ENCODE measurements at regions not wholly inside any gene's neighbourhood (a gene's known extent, or its start where the extent isn't known, plus 50 kb on each side); places are given as distances from the start of the nearest gene placed in this dataset.

DNA sequence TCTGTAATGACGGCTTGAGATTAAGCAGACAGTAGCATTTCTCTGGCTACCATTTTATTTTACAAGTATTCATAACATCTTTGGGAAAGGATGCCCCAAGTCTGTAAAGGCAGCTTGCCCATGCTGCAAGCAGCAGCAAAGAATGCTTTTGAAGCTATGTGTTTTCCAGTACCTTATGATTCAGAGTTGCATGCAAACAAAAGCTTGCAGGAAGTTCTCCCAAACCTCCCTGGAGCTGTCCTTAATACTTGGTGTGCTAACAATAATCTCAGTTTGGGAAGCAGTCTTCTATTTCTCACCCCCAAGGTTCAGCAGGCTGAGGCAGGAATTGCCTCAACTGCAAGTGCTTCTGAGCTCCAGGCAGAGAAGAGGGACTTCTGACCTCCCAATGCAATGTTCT is 60.8 kb downstream of the CCNA1 start:
- DNase-seq = no peak

DNA sequence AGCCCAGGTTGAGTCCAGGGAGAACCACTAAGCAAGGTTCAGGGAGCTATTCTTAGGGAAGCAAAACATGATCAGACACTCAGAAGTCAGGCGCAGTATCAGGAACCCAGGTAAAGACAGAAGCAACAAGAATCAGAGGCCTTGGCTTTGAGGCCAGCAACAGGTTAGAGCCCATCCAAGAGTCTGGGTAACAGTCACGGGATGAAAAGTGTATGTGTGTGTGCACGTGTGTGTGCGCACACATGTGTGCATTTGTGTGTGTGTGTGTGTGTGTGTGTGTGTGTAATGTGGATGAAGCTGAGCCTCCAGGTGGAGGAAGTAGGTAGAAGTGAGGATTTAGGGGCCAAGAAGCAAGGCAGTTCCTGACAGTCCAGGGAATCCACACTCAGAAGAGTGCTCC is 63.1 kb downstream of the CCNA1 start:
- no peak for DNase-seq

DNA sequence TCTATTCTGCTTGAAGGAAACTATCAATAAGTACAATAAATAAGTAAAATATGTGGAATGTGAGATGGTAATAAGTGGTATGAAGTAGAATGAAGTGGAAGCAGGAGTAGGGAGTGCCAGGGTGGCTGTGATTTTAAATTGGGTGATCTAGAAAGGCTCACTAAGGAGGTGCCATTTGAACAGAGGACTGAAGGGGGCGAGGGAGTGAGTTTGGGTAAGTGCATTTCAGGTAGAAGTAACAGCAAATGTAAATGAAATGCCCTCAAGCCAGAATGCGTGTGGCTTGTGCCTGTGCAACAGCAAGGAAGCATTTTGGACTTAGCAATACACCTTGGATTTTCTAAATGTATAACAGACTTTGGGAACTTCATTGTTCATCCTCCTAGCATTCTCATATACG is 77.1 kb downstream of the CCNA1 start:
- no peak for DNase-seq

DNA sequence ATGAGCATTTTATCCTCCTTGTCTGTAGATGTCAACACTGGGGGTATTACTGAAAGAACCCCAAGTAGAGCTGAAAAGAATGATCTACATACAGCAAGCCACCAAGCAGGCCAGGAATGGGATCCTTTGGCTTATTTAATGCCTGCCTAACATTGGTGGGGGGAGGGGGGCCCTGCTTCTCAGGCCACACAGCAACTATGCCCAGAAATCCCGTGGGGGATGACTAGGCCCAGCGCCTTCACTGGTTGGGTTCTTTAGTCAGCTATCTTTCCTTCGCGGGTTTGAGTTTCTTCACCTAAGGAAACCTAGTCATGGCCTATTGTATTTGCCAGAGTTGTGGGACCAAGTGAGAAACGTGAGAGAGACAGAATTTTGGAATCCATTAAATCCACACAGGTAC is 80.5 kb downstream of the CCNA1 start:
- DNase-seq = no peak

DNA sequence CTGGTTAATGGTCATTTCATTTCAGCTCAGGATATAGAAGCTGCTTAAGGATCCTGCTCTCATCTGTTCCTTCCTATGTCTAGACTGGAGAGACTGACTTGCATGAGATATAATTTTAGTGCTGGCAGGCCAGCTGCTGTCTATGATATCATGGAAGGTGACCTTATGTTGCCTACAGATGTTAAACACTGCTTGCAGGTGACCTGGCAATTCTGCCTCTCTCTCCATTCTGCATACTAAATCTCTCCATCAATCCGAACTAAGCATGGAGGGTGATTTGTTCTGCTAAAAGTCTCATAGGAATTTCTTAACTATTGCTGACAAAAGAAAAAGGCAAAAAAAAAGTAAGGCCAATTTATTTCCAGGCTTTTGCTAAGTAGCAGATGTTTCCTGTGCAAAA is 81.0 kb downstream of the CCNA1 start:
- DNase-seq = no peak

DNA sequence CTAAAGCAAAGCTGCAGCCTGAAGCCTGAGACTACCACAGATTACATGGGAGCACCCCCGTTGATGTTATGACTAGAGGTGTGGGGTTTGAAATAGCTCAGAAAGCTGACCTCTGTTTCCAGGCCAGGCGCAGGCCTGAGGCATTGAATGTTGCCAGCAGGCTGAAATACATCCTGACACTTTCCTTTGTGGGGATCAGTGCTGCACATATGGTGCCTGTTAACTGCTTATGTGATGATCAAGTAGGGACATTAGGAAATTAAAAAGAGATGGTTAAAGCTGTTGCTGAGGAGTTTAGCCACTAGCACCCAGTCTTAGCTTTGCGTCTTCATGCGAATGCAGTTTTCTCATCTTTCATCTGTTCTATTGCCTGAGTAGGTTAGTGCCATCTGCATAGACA is 83.2 kb downstream of the CCNA1 start:
- no peak for DNase-seq

DNA sequence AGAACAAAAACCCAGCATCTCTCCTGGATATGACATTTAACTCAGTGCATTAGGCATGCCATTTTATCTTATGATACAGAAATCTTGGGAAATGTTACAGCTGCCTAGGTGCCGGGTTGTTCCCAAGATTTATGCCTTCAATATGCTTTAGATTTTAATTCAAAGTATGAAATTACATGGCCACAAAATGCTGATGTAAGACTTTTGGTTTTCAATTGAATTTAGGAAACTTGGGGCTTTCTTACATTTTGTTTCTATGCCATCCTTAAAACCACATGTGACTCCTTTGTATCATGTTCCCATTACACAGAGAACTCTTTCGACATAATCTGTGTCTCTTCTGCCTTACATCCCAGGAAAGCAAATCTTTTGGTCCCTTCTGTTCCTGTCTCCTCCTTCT is 83.9 kb downstream of the CCNA1 start:
- DNase-seq = no peak

DNA sequence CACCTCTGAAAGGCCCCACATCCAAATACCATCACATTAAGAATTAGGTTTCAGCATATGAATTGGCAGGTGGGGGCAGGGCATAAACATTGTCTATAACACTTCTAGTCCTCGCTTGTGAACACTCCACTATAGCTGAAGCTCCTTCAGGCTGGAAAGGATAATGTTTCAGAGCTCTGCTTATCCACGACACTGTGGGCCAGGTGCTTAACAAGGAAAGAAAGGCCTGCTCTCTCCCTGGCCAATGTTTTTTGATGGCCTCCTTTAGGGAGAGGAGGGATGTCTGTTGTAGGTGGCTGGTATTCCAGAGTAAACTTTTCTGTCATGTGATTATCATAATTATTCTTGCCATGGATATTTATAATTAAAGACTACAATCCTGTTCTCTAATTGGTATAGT is 86.4 kb downstream of the CCNA1 start:
- DNase-seq = no peak

DNA sequence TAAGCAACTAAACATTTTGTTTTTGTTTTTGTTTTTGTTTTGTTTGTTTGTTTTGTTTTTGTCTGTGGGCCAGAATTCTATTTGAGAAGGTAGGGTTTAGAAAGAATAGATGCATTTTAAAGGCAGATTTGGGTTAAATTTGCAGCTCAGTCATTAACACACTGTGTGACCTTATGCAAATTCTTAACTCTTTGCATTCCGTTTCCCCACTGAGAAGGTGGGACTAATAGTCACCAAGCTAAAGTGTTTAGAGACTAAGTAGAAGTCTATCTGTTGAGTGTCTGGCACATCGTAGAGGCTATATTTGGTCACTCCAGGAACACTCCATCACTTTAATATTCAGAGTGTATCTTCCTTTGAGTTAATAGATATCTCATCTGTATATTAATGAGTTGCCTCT is 87.1 kb downstream of the CCNA1 start:
- DNase-seq = no peak

DNA sequence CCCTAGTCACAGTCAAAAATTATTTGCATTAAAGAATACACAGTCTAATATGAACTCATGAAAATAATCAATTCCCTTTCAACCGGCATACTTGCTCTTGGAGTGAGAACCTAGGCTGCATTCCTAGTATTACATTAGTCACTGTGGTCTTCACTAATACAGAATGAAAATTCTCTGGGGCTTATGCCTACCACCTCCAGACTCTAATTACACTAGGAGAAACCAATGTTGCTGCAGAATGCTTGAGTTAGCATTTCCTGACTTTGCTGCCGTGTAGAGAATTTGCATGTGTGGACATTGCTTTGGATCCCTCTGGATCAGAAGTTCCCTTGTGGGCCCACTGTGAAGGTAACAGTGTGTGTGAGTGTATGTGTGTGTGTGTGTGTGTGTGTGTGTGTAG is 87.8 kb downstream of the CCNA1 start:
- DNase-seq = no peak

DNA sequence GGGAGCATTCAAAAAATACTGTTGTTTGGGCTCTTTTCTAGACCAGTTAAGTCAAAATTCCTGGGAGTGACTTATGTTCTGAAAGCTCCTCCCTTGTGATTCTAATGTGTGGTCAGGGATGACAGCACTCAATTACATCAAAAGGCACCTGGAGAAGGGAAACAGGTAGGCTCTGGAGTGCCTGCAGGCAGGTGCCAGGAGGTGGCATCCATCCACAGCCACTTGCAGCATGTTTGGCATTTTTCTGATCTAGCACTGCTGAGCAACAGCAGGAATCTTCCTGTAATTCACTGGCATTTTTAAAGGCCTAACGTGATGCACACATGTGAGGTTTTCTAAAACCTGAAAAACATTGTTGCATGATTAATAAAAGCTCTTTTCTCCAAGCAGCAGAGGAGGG is 94.6 kb downstream of the CCNA1 start:
- DNase-seq = no peak

DNA sequence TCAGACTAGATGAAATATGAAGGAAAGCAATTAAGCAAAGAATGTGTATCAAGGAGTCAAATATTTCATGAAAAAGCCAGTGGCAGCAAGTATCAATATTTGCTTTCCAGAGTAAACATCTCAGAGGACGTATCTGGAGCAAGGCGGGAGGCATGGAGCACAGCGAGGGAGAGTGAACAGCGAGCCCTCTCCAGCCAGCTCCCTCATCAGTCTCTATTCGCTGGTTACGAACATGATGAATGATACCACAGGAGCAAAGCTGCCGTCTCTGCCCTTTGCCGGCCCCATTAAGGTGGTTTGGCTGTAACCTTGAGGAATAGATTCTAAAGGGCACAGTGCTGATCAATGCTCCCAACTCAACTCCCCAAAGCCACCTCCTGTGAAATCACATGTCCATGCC is 95.8 kb downstream of the CCNA1 start:
- no peak for DNase-seq

DNA sequence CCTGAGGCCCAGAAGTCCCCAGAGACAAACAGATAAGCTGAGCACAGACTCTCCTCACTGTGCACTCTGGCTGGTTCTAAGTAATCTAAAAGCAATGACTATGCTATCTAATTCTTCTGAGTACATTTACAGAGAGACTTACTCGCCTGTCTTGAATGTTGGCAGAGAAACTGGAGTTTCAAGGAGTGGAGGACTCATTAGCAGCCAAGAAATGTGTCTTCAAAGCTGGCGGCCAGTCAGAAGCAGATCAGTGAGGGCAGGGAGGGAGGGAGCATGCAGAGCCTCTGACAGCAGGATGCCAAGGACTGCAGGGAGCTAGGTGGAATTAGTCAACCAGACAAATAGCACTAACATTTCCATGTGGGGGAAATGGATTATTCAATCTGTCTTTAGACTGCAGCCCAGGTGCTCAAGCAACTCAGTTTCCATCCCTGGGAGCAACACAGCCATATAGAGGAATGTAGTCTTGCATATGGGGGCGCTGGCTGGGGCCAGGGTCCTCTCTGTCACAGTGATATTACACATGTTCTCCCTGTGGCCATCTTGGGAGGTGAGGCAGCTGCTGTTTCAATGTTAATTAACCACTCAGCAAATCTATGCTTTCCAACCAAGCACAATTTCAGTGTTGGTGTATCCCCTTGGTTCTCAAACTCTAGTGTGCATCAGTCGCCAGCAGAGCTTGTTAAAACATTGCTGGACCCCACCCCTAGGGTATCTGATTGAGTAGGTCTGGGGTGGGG is 97.9 kb downstream of the CCNA1 start:
- DNase-seq = peak in 28 of 58 donors; percentile 3 to 51 (median 26)

DNA sequence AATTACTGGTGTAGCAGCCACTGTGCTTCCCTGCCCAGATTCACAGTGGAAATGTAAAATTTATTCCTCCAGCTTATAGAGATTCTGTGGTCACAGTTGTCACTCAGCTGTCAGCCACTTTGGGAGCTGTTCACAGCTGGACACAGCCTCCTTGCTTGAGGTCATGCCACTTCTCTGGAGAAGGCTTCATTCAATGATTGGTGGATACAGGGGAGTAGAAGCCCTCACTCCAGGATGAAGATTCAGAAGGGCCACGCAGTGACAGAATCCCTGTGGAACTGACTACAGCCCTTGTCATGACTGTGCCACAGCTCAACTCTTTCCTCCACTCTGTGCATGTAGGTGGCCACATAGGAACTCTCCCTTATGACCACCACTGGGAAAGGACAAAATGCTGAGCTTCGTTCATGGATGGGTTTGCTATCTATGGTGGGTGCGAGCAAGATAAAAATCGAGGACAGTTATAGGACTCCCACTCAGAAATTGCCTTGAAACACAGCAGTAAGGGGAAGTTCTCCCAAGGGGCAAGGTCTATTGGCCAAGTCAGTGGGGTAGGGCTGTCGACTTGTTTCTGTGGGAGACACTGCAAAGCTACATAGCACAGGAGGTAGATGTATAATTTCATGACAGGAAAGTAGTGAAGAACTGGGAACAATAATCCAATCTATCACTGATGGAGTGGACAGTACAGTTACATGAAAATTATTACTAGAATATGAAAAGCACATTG is 98.7 kb downstream of the CCNA1 start:
- no peak for DNase-seq

DNA sequence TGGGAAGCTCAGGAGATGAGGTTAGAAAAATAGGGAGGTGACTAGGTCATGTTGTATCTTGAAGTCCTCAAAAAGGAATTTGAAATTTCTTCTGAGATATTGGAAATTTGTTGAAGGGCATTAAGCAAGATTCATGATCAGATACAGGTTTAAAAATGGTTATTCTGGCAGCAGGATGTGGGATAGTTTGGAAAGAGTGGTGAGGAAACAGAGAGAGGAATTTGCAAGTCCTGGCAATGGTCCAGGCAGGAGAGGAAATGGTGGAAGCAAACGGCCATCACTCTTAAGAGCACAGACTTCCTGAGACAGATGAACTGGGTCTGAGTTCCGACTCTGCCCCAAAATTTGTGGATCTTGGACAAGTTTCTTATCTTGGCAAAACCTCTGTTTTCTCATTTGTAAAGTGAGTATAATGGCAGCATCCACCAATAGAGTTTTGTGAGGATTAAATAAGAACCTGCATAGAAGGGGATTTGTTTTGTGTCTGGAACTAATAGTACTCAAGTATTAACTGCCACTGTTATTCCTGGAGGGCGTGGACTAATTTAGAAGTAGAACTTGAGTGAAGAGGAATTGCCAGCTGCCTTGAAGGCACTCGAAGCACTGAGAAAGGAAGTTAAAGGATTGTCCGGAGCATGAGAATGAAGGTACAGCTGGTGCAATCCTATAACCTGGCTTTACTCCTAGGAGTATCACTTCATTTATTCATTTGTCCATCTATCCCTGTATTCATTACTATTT is 99.6 kb downstream of the CCNA1 start:
- DNase-seq = no peak

DNA sequence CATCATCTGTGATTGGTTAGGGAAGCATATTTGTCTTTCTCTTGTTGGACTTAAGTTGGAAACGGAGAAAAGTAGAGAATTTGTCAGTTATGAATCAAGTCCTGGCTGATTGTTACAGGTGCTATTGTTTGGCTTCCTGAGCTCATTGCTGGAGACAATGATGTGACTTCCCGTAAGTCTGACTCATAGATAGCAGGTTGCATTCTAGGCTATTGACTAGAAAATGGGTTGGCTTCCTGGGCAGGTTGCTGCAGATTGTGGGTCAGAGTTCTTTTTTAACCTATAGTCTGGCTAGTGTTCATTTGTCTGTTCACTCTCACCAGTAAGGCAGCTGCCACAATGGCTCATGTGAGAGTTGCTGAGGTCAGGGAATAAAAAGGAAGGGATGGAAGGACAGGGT is 101.5 kb downstream of the CCNA1 start:
- DNase-seq = no peak

DNA sequence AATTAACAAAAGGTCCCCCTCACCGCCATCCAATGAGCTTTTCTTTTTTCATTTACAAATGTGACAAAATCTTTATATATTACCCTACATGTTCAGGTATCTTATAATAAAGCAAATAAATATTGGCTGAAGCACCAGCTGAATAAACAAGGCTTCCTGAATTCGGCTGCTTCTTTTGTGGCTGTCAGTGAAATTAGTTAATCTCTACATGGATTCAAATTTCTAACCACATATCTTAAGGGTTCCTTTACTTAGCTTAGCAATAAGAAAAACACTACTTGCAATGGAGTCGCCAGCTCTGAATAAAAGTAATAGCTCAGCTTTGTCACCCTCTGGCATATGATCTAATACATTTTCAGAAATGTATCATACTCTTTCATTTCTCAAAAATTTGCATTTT is 104.3 kb downstream of the CCNA1 start:
- no peak for DNase-seq

DNA sequence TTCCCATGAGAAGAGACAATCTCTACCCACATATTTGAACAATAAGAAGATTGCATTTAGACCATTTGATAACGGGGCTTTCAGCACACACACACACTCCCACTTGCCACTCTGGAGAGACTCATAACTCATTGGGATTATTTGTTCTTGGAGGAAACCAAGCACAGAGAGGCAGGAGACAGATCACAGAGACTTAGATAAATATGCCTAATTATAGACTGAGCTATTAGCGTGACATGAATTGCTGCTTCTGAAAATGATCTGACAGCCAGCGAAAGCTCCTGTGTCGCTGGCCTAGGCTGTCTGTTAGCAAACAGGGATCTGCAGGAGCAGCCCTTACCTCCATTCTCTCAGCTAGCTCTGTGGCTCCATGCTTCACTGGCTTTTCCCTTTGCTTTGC is 111.4 kb downstream of the CCNA1 start:
- no peak for DNase-seq

DNA sequence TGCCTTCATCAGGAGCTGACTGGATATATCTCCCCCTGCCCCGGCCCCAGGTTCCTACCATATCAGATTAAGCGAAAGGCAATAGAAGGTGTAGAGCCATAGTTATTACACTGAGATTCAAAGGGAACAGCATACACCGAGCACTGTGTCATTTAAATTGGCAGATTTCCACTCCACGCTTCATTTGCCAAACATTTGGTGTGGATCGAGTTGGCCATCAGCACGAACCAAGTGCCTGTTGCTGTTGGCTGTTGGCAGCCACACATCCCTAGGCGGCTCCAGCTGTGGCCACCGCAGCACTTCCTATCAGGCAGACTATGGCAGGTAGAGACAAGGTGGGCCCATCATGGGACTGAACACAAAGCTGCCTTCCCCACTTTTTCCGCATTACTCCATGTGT is 115.8 kb downstream of the CCNA1 start:
- DNase-seq = no peak

DNA sequence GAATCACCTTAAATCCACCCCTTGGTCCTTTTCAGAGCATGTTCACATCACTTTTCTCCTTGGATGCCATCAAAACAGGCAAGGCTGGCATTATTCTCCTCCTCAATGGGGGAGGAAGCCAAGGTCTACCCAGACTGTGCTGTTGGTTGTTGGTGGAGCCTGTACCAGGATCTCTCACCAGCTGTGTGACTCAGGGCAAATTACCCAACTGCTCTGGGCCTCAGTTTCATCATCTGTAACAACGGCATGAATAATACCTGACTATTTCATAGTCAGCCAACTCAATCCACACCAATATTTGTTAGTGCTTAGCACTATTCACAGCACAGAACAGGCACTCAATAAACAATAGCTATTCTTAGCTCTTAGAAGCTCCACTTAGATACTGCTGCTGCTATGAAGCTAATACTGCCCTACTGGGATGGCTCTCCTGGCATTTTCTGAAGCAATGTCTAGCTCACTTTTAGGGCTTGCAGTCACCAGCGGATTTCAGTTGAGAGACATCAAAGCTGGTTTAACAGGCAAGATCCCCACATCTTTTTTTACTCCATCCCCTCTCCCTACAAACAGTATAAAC is 116.9 kb downstream of the CCNA1 start:
- no peak for DNase-seq

DNA sequence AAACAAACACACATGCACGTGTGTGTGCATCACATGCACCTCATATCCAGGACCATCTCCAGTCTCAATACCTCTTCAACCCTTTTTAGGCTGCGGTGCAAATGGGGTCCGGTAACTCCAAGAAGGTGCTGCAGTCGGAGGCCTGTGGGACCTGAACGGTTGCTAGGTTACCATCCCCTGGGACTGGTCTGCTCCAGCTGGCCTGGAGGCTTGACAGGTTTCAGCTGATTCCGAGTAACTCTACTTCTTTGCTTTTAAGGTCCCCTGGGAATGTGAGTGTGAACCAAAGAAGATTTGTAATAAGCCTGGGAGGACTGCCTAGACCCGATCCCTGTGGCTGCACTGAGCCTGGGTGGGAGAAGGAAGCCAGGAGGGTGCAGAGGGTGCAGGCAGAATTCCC is 117.5 kb downstream of the CCNA1 start:
- no peak for DNase-seq

DNA sequence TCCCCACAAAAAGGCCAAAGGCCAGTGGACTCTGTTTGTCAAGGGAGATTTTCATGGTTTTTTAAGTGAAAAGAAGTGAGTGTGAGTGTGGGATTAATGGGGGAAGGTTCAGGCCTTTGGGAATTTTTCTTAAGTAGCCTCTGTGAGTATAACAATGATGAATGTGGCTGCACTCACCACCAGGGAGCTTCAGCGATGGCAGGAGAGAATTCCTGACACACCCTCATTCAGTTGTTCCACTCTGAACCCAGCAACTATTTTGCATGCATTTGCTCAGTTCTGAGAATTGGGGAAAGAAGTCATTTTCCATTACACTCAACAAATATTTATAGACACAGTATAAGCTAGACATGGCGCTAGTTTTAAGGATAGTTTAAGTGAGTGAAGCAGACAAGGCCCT is 117.9 kb downstream of the CCNA1 start:
- DNase-seq = no peak

All from anterior cingulate cortex (tissue), 58 donors.